ENCODE measurements at regions not wholly inside any gene's neighbourhood (a gene's known extent, or its start where the extent isn't known, plus 50 kb on each side); places are given as distances from the start of the nearest gene placed in this dataset.

DNA sequence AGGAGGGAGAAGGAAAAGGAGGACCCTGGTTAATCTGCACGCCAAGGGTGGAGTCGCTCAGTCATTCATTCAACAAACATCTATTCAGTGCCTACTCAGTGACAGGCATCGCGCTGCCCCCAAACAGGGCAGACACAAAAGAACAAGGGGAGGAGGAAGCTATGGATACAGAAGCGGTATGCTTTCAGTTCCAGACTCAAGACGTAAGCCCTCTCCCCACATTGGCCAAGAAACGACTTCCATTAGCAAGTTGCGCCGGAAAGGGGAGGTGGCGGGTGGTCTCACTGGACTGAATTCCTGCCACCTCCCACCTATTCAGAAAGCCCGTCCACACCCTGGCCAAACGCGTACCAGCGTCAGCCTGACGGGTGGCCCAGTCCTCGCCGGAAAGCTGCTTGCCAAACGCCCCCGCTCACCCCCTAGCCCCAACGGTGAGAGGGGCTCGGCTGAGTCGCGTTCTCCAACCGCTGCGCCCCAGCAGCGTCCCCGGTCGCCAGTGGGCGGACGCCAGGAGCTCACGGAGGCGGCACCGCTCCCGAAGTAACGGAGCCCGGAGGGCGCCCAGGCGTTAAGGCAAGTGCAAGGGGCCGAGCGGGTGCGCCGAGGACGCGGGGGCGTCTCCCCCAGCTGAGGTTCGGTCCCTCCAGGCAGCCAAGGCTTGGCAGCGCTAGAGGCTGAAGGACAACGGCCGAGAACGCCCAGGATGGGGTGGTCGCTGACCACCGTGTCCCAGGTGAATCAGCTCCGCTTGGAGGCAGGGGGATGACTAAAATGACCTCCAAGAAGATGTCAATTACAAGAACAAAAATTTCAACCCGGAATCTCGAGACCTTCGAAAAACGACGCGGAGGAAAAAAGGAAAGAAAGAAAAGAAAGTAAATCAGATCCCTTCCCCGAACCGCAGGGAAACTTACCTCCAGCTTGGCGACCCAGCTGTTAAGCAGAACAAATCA is 470.7 kb downstream of the SOX9 start:
- DNase-seq (ENCODE audit: low read depth in 4 of 4, low spot score in 1 of 4) = no peak

DNA sequence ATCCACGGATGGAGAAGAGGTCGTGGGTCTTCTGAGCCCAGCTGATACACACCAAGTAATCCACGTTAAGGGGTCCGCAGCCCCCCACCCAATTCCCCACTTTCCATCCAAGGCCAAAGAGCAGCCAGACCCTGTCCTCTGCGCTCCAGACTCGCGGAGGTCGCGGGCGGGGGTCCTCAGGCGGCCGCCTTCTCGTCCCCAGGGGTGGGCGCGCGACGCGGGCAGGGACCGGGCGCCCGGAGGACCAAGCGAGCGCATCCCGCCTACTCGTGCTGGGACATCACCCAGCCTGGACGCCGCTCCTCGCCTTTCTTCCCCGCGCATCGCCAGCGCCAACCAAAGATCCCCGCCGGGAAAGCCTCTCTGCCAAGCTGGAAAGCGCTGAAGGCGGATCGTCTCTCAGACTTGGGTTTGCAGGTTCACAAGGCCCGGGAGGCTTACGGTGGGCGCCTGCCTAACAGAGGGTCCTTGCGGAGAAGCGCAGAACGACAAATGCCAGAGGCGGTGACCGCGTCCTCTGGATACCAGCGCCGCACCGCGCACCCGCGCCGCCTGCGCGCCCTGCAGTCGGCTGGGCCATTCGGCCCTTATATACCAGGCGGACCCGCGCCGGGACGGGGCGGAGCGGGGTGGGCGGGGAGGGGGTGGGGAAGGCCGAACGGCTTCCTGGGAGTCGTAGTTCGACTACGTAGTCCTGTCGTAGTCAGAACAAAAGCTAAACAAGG is 471.6 kb downstream of the SOX9 start:
- peak in 3 of 4 experiments; percentile 14 to 36 (median 25) for DNase-seq (ENCODE audit: low read depth in 4 of 4, low spot score in 1 of 4)

DNA sequence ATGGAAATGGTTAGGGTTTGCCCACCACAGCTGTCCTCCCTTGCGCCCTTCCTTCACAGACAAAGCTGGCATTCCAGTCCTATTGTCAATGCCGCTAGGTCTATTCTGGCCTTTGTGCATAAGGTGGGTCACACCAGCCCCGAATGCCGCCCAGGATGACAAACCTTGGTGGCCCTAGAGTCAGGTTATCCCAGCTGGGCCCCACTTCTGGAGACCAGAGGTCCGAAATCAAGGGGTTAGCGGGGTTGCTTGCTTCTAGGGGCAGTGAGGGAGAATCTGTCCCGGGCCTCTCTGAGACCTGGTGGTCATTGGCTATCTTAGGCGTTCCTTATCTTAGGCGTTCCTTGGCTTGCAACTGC is 472.1 kb downstream of the SOX9 start:
- no peak for DNase-seq (ENCODE audit: low read depth in 4 of 4, low spot score in 1 of 4)

DNA sequence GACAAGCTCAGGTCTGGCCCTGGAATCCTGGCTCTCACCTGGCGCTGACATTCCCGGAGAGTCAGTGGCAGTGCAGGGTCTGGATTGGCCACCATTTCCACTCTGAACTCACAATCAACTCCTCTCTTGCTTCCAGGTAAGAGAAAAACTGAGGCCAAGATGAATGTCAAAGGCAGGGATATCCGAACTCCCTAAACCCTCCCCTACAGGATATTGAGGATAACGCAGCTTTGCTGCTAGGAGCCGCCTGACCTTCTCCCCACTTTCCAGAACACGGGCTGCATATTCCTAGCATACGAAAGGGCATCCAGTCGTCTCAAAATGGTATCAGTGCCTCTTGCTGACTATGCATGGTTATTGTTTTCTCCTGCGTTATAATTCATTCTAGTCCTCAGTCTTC is 473.4 kb downstream of the SOX9 start:
- no peak for DNase-seq (ENCODE audit: low read depth in 4 of 4, low spot score in 1 of 4)
